HUES48 (cell line): ENCODE measurements at regions not wholly inside any gene's neighbourhood (a gene's known extent, or its start where the extent isn't known, plus 50 kb on each side); places are given as distances from the start of the nearest gene placed in this dataset.
"Not testable (repeated sequence)": the region's sequence is repeated elsewhere in the genome, so short reads cannot be mapped to it uniquely, and the experiment has no call there.

Source experiments
- H3K27ac ChIP-seq: one replicate; pipeline ENCODE4 v1.7.0; 2013; ENCODE audit warnings: low read depth, low read length, inconsistent platforms
- H3K27me3 ChIP-seq: 2 replicates; pipeline ENCODE4 v1.6.1; 2013; ENCODE audit warnings: mild to moderate bottlenecking, low read length; ENCODE audit not compliant: control insufficient read depth, insufficient read depth
- H3K36me3 ChIP-seq: 2 replicates; pipeline ENCODE4 v1.6.1; 2013; ENCODE audit warnings: low read length; ENCODE audit not compliant: control insufficient read depth, insufficient read depth
- H3K4me1 ChIP-seq: 2 replicates; pipeline ENCODE4 v1.6.1; 2013; ENCODE audit warnings: mild to moderate bottlenecking, low read length; ENCODE audit not compliant: control insufficient read depth, insufficient read depth
- H3K4me3 ChIP-seq: 2 replicates; pipeline ENCODE4 v1.5.1; 2013; ENCODE audit warnings: mild to moderate bottlenecking, low read depth, low read length
- H3K9ac ChIP-seq: 2 replicates; pipeline ENCODE4 v1.6.1; 2013; ENCODE audit warnings: mild to moderate bottlenecking, low read depth, low read length, moderate library complexity
- H3K9me3 ChIP-seq: 2 replicates; pipeline ENCODE4 v1.6.1; 2013; ENCODE audit warnings: low read length; ENCODE audit not compliant: control insufficient read depth, insufficient read depth

DNA sequence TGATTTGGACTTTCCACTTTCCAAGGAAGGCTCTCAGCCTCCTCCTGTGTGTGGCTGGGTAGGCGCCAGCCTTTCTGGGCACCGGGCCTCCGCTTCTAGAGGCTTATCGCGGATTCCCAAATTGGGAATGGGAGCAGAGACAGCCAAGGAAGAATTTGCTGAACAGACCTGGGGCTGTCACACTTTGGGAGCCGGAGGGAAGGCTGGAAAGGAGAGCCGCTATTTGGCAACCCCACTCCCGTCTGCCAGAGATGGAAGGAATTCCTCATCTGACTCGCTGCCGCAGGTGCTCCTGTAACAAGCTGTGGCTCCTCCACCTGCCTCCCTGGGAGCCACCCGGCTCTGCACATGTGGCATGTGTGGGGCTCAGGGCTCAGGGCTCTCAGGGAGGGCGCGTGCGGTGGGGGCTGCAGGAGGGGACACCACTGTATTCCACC, 50.8 kb upstream of the ECHDC3 start:
- H3K9me3 ChIP-seq = no peaks in the 10 kb centered on the region
- H3K4me3 ChIP-seq = no peak overlapping the region
- H3K4me1 ChIP-seq = no peaks in the 10 kb centered on the region
- H3K36me3 ChIP-seq = no peaks in the 10 kb centered on the region
- no peak overlapping the region for H3K9ac ChIP-seq
- H3K27ac ChIP-seq = no peak overlapping the region
- H3K27me3 ChIP-seq = no peaks in the 10 kb centered on the region

DNA sequence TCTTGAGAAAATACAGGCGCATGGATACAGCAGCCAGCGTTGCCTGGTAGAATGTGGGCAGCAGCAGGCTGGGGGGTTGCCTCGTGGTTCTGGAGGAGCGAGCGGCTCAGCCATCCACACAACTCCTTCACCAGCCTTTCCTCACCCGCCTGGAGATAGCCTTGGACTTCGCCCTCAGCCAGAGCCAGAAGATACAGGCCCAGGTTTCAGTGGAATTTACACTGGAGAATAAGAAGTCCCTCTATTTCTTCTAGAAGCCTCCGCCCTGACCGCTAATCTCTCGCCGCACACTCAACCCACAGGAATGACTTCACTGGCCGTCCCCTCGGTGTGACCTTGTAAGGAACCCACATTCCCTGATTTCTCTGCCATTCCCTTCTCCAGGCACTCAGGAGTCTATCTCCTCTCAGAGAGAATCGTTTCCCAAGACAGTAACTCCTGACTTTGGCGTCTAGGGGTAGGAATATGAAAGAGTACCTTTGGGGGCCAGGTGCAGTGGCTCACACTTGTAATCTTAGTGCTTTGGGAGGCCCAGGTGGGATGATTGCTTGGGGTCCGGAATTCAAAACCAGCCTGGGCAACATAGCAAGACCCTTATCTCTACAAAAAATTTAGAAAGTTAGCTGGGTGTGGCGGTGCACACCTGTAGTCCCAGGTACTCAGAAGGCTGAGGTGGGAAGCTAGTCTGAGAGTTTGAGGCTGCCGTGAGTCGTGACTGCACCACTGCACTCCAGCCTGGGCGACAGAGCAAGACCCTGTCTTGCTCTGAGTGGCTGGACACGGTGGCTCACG, 52.0 kb upstream of the ECHDC3 start:
- no peaks in the 10 kb centered on the region for H3K36me3 ChIP-seq
- peaks cover 7% of the 10 kb centered on the region; the same call in 1 of the 2 replicates for H3K4me1 ChIP-seq
- no peak overlapping the region for H3K9ac ChIP-seq
- H3K4me3 ChIP-seq = no peak overlapping the region
- no peaks in the 10 kb centered on the region for H3K27me3 ChIP-seq
- no peaks in the 10 kb centered on the region for H3K9me3 ChIP-seq
- H3K27ac ChIP-seq = no peak overlapping the region

DNA sequence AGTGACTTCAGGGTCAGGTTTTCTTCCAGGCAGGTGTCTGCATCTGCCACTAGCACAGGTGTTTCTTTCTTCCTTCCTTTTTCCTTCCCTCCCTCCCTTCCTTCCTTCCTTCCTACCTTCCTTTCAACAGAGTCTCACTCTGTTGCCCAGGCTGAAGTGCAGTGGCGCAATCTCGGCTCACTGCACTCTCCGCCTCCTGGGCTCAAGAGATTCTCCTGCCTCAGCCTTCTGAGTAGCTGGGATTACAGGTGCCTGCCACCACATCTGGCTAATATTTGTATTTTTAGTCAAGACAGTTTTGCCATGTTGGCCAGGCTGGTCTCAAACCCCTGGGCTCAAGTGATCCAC, 53.8 kb upstream of the ECHDC3 start:
- H3K27ac ChIP-seq = not testable (repeated sequence)
- H3K4me1 ChIP-seq = peaks cover 13% of the 10 kb centered on the region; the same call in 1 of the 2 replicates

DNA sequence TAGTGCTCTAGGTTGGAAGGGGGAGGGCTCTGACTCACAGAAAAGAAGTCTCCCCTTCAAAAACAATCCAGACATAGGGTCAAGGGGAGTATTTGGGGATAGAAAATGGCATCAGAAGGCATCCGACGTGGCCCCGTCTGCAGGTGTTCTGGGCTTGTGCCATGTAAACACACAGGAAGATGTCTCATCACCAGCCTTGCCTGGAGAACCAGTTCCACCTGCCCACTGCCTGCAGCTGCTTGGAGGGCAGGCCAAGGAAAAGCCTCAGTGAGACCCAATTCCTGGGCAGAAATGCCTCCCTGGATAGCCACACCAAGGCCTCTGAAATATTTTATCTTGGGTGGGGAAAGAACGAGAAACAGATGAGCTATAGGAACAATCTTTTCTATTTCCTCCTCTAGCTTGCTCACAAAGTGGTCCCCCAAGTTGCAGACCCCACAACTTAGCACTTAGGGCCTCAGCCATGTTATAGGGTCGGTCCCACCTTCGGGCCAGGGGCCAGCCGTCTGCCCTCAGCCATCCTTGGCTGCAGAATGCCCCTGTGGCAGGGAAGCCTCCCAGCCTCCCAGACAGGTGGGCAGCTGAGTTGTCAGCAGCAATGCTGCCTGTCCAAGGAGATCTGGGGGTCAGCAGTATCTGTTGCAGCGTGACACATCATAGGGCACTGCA, 54.3 kb upstream of the ECHDC3 start:
- Histone ChIP-seq H3K4me1 (peaks cover 13% of the 10 kb centered on the region; the same call in 1 of the 2 replicates), H3K9ac (no peak overlapping the region), H3K9me3 (no peaks in the 10 kb centered on the region), H3K27me3 (no peaks in the 10 kb centered on the region), H3K27ac (no peak overlapping the region), H3K36me3 (no peaks in the 10 kb centered on the region), H3K4me3 (no peak overlapping the region)

More for the DNA sequence above, 53.8 kb upstream of the ECHDC3 start:
- H3K9me3 ChIP-seq, H3K27me3 ChIP-seq, H3K36me3 ChIP-seq, H3K4me3 ChIP-seq, H3K9ac ChIP-seq: not testable (repeated sequence)

DNA sequence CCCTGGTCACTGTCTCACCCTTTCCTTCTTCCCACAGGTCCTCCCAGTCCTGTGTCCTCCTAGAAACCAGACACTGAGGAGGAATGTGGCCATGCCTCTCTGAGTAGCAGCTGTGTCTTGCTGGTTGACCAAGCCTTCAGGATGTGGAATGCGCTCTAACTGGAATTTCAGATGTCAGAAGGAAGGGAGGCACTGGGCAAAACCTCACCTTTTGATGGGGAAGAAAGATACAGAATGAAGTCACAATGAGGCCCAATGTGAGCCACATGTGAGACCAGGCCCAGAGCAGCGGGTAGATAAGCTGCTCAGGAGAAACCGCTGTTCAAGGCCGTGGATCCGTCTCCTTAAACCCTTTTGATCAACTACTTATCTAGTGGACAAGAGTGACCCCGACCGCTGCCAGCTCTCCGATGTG, 54.8 kb upstream of the ECHDC3 start:
- H3K4me3 ChIP-seq = no peak overlapping the region
- H3K4me1 ChIP-seq = peaks cover 13% of the 10 kb centered on the region; the same call in 1 of the 2 replicates

DNA sequence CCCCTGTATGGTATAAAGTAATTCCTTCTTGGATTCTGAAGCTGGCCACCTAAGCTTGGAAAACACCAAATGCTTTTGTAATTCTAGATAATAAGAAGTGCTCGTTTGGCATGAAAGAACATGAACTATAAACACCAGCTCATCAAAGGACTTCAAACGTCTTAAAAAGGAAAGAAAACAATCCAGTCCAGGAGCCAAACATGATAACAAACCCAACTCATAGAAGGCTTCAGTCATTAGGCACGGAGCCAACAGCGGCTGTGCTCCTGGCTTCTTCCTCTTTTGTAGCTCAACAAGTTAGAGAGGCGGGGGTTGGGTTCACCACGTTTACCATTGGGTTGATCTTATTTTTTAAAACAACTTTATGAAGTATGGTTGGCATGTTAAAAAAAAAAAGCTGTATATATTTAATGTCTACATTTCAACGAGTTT, 56.4 kb upstream of the ECHDC3 start:
- H3K36me3 ChIP-seq = no peaks in the 10 kb centered on the region
- H3K27me3 ChIP-seq = no peaks in the 10 kb centered on the region
- H3K9me3 ChIP-seq = no peaks in the 10 kb centered on the region
- no peak overlapping the region for H3K9ac ChIP-seq
- peaks cover 13% of the 10 kb centered on the region; the same call in 1 of the 2 replicates for H3K4me1 ChIP-seq
- no peak overlapping the region for H3K27ac ChIP-seq
- no peak overlapping the region for H3K4me3 ChIP-seq

More for the DNA sequence above, 54.8 kb upstream of the ECHDC3 start:
- Histone ChIP-seq H3K9me3 (no peaks in the 10 kb centered on the region), H3K27ac (no peak overlapping the region), H3K27me3 (no peaks in the 10 kb centered on the region), H3K9ac (no peak overlapping the region), H3K36me3 (no peaks in the 10 kb centered on the region)

DNA sequence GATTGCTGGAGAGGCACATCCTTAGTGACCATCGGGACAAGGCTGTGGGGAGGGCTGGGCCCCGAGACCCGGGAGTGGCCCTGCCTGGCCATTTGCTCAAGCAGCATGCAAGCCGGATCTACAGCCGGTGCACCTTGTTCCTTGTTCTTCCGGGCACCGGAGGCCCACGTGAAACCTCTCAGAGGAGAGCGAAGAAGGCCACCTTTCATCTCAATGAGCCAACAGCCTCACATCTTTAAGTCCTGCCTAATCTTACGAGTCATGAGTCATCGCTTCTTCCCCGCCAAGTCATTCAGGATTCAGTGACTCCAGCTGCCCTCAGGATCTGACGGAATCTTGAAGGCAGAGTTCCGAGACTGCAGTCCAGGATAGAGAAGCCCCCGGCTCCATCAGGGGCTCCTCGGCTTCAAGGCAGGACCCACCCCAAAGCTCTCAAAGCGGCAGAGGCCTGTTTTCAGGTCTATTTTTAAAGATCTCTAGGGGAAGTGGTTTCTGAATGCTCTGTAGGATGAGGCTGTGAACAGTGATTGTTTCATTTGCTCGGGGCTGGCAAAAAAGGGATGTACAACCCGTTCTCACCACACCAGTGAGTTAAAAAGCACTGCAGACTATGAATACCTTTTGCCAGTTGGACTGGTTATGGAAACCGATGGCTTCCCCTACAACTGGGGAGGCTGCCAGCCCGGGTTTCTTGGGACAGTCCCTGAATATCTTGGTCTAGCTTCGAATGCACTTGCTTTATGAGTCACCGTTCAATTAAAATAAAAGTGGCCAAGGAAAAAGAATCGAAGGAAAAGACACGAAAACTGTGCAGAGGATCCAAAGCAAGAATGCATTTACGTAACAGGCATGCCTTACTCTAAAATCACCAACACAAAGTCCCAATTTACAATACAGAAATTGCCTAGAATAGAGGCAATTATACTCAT, 57.2 kb upstream of the ECHDC3 start:
- Histone ChIP-seq H3K27ac (peak overlapping the region; percentile 45), H3K4me3 (no peak overlapping the region), H3K27me3 (no peaks in the 10 kb centered on the region), H3K9me3 (no peaks in the 10 kb centered on the region), H3K36me3 (no peaks in the 10 kb centered on the region), H3K9ac (no peak overlapping the region), H3K4me1 (peaks cover 13% of the 10 kb centered on the region; the same call in 1 of the 2 replicates)

DNA sequence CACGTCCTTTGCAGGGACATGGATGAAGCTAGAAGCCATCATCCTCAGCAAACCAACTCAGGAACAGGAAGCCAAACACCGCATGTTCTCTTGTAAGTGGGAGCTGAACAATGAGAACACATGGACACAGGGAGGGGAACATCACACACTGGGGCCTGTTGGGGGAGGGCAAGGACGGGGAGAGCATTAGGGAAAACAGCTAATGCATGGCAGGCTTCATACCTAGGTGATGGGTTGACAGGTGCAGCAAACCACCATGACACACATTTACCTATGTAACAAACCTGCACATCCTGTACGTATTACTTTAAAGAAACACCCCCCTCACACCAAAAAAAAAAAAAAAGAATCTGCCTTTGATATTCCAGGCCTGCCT, 57.9 kb upstream of the ECHDC3 start:
- not testable (repeated sequence) for H3K27me3 ChIP-seq, H3K36me3 ChIP-seq, H3K4me3 ChIP-seq, H3K9me3 ChIP-seq, H3K9ac ChIP-seq
- peaks cover 13% of the 10 kb centered on the region; the same call in 1 of the 2 replicates for H3K4me1 ChIP-seq
- H3K27ac ChIP-seq = peak overlapping the region; percentile 45

DNA sequence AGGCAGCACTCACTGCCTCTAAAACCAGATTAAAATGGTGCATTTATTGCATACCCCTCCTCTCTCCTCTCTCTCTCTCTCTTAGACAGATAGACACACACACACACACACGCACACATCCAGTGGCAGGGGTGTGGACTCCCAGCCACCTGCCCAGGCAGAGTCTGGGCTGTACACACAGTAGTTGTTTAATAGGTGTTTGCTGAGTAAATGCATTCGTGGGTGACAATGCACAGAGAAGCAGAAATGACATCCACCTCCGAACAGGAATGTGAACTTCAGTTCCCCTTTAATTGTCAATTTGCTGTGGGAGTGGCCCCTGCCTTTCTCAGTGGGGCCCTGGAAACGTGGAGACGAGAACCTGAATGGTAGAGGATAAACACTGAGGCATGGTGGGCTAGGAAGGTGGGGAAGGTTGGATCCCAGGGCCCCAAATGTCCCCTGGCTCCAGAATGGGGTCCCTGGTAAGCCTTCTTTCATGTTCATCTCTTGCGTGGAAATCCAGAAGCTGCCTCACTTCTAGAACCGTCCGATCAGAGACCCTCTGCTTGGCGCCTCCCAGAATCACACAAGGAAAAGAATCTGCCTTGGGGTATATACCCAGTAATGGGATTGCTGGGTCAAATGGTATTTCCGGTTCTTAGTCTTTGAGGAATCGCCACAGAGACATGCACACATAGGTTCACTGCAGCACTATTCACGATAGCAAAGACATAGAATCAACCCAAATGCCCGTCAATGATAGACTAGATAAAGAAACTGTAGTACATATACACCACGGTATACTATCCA, 58.5 kb upstream of the ECHDC3 start:
- Histone ChIP-seq H3K27ac (no peak overlapping the region), H3K4me1 (peaks cover 13% of the 10 kb centered on the region; the same call in 1 of the 2 replicates), H3K4me3 (no peak overlapping the region), H3K36me3 (no peaks in the 10 kb centered on the region), H3K9ac (no peak overlapping the region), H3K27me3 (no peaks in the 10 kb centered on the region), H3K9me3 (no peaks in the 10 kb centered on the region)

DNA sequence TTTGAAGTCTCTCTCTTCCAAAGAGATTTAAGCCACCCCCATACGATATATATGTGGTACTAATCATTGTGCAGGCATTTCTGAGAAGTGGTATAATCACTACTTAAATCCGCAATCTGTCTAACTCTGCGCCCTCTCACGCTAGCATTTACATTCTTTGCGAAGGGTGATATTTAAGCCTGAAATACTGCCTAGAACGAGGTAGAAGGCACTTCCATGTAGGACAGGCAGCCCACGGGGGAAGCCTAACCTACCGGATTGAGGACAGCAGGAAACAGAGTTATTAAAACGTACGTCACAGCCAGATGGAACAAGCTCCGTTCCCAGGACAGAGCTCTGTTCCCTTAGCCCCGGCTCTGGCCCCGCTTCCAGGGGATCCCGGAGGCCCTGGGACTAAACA, 59.3 kb upstream of the ECHDC3 start:
- Histone ChIP-seq H3K4me3 (no peak overlapping the region), H3K27me3 (no peaks in the 10 kb centered on the region), H3K27ac (no peak overlapping the region), H3K9ac (no peak overlapping the region), H3K9me3 (no peaks in the 10 kb centered on the region), H3K36me3 (no peaks in the 10 kb centered on the region), H3K4me1 (peaks cover 13% of the 10 kb centered on the region; the same call in 1 of the 2 replicates)
